Fibroblast of skin of left biceps (primary cell): ENCODE measurements at regions not wholly inside any gene's neighbourhood (a gene's known extent, or its start where the extent isn't known, plus 50 kb on each side); places are given as distances from the start of the nearest gene placed in this dataset.
"Not testable (repeated sequence)": the region's sequence is repeated elsewhere in the genome, so short reads cannot be mapped to it uniquely, and the experiment has no call there.

Experiments
- DNase-seq, 2 experiments: peaks; one replicate each; pipeline ENCODE4 v3.0.0-alpha.2; 2013; ENCODE audit warnings: low read depth in 2 of 2

DNA sequence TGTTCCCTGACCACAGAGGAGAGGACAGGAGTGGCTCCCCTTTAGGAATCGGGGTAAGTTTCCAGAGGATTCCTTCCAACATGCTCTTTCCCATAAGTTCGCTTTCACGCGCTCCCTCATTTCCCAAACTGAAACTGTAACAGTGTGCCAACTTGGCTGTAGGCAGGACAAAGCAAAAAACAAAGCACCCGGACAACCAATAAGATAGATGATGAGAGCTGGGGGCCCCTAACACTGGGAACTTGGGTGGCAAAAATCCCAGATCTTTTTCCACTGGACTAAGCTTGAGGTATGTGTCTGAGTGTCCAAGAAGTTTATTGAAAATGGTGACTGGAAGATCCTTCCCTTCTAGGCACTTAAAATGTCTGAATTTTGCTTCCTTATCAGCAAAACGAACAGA, 258.7 kb upstream of the IL12B start:
- DNase-seq, result no peak

DNA sequence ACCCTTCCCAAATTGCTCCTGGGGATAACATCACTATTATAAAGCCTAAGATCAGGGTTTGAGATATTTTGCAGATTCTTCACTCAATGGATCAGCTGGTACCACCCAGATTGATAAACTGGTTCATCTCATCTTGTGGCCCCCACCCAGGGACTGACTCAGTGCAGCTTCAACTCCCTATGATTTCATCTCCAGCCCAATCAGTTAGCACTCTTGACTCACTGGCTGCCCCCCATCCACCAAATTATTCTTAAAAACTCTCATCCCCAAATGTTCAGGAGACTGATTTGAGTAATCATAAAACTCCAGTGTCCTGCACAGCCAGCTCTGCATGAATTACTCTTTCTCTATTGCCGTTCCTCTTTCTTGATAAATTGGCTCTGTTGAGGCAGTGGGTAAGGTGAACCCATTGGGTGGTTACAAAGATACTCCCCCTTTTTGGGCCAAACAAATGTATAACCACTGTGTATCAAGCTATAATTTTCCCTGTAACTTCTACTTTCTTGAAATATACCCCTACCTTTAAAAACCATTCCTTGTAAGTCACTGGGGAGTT, 263.3 kb upstream of the IL12B start:
- DNase-seq, result no peak

DNA sequence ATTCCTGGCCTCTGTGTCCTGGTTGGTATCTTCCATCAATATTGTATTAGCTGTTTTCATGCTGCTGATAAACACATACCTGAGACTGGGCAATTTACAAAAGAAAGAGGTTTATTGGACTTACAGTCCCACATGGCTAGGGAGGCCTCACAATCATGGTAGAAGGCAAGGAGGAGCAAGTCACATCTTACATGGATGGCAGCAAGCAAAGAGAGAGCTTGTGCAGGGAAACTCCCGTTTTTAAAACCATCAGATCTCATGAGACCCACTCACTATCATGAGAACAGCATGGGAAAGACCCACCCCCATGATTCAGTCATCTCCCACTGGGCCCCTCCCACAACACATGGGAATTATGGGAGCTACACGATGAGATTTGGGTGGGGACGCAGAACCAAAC, 265.3 kb upstream of the IL12B start:
- DNase-seq, result not testable (repeated sequence)

DNA sequence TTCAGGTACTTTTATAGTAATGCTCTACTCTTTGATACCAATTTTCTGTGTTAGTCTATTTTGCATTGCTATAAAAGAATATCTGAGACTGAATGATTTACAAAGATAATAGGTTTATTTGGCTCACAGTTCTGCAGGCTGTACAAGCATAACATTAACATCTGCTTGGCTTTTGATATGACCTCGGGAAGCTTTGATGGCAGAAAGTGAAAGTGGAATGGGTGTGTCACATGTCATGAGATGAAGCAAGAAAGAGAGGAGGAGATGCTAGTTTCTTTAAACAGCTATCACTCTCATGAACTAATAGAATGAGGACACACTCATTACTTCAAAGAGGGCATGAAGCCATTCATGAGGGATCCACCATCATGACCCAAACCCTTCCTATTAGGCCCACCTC, 270.9 kb upstream of the IL12B start:
- DNase-seq, result no peak

DNA sequence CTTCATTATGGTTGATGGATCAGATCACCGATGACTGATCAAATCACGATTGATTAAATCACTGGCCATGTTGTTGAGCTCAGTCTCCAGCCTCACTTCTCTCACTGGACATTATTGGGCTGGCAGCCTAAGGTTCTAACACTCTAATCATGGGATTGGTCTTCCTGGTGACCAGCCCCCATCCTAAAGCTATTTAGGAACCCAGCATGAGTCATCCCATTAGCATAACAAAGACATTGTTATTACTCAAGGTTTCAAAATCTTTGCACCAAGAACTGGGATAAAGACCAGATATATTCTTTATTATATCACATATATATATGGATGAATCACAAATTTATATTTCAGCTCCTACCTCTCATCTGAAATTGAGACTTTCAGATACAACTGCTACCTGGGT, 272.1 kb upstream of the IL12B start:
- DNase-seq, result no peak

DNA sequence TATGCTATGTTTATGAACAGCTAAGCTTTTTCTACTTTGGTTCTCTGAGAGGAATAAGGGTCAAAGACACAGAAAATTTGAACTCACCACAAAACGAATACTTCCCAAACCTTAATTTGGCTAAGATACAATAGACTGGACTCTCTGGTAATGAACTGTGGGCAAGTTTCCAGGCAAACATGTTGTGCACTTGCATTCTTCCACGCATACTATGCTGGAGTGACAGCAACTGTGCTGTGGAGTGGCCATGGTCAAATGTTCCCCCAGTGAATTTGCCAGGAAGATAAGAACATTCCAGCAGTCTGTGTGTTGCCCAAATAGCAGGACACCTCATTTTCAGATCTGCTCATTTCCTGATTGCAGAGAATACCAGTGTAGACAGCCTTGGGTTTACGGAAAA, 275.3 kb upstream of the IL12B start:
- no peak for DNase-seq

DNA sequence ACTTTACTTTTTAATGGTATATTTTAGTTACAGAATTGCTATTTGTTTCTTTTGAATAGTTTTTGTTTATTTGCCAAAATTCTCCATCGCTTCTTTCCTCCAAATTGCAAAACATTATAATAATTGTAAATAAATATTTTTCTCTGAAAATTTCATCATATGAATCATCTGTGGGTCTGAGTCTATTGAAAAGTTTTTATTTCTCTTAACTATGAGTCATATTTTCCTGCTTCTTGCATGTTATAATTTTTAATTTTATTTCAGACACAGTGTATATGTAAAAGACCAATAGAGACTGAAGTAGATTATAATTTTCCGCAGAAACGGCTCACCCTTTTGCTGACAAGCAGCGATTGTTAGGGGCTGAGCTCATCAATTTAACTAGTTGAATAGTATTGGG, 279.1 kb upstream of the IL12B start:
- DNase-seq, result no peak

DNA sequence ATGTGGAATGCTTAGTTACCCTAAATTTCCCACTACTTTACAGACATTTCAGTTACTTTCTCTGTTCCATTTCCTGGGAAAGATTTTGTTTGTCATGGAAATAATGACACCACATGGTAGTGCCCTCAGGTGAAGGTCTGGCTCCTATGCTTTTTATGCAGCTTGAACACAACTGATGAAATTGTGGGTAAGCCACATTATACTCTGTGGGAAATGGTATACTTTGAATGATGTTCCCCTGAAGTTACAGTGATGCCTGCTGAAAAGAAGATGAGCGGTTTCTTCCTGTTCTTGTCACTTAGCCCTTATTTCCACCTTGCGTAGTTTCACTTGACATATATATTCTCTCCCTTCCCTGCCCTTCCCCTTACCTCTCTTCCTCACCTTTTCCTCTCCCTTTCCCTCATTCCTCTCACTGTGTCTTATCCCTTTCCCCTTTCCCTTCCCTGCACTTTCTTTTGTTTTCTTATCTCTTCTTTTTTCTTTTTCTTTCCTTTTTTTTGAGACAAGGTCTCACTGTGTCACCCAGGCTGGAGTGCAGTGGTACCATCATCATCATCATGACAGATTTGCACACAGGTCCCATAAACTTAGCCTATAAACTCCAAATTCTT, 280.8 kb upstream of the IL12B start:
- no peak for DNase-seq

DNA sequence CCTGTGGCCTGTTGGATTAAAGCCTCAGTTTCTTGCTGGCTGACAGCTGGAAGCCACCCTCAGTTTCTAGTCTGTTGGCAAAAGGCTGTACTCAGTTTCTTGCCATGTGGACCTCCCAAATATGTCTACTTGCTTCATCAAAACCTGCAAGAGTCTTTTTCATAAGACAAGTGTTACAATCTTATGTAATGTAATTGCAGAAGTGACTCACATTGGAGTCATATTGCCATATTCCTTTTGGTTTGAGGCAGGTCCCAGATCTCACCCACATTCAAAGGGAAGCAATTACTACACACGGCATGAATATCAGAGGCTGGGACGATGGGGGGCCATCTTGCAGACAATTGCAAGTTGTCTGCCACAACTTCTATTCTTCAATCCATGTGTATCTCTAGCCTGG, 286.7 kb upstream of the IL12B start:
- peak in 1 of 2 experiments; percentile 13 for DNase-seq

DNA sequence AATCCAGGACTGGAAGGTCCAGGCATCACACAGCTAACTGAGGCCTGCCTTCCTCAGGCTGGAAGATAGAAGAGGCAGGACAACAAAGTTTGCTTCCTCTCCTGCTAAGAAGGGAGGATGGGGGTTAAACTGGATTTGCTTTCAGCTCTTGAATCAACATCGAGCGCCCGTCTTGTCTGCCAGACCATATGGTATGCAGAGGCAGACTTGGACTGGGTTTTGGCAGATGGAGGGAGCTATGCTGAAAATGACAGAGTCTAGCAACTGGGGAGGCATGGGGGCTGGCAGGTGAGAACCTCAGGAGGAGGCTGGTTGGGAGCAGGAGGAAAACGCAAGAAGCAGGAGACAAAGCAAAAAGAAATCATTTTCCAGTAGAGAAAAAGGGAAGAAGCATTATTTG, 289.5 kb upstream of the IL12B start:
- DNase-seq, result no peak

DNA sequence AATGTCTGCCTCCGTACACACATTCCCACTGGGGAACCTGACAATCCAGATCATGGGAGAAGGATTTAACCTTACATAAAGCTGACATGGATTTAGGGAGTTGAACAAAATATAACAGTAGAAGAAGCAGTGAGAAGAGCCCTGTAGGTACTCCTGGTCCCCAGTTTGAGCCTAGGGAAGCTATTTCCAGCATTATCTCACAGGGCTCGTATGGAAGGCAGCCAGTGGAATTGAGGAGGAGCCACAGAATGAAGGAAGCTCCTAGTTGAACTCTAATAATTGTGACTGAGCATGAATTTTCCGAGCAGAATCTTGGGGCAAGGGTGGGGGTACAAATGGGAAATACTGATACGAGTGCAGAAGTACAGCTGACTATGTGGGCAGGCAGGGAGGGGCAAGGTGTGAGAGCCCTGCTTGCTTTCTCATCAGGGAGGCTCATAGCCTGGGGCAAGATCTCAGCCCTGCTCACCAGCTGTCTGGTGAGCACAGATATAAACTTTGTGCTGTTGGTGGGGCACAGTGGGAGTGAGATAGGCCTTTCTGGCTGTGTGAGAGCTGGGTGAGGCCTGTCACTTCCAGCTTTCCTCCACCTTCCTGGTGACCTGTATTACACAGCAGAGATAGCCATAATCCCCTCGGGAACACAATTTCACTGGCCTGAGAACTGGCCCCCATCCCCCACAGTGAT, 290.7 kb upstream of the IL12B start:
- DNase-seq, result no peak

DNA sequence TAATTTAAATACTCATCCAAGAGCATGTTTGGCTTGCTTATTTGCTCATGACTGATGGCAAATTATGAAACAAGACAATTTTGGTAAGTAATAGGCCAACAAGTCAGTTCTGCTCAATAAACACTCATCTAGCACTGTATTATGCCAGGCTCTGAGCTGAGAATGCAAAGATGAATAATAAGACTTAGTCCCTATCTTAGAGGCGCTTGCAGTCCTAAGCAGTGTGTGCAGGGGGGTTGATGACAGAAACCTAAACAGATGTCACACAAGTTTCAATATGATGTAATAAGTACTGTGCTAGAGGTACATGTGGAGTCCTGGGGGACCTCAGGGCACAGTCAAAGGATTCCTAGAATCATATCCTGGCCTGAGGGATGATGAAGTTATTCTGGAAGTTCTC, 287.6 kb upstream of the ADRA1B start:
- DNase-seq, result no peak

DNA sequence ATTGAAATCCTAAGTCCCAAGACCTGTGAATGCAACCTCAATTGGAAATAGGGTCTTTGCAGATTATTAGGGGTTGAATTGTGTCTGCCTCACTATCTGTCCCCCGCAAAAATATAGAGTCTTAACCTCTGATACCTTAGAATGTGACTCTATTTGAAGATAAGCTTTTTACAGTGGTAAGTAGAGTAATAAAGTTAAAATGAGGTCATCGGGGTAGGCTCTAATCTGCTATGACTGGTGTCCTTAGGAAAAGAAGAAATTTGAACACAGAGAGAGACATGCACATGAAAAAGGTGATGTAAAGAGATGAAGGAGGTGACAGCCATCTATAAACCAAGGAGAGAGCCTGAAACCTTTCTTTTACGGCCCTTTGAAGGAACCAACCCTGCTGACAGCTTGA, 287.1 kb upstream of the ADRA1B start:
- DNase-seq, result no peak

DNA sequence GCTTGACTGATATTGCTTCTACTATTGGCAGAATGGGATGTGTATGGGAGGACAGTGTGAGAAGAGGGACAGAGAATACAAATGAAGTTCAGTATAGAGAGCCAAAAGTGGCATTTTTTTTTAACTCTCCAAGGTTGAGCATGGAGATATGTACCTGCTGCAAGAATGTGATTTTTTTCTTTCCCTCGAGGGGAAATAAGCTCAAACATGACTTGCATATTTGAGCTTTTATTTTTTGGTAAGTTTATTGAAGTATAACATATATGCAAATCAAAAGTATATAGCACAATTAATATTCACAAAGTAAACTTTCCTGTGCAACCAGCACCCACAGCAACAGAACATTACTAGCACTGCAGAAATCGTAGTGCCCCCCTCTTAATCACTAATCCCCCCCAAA, 285.7 kb upstream of the ADRA1B start:
- no peak for DNase-seq

DNA sequence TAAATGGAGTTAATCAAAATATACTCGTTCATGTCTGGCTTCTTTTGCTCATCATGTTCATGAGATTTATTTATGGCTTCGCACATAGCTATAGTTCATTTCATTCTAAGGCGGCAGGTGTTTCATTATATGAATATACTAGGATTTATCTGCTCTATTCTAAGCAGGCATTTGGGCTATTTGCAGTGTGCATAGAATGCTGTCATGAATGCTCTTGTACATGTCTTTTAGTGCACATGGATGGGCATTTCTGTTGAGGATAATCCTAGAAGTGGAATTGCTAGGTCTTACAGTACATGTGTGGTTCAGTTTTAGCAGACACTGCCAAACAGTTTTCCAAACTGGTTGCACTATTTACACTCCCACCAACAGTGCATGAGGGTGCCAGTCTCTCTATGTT, 285.3 kb upstream of the ADRA1B start:
- DNase-seq, result no peak

DNA sequence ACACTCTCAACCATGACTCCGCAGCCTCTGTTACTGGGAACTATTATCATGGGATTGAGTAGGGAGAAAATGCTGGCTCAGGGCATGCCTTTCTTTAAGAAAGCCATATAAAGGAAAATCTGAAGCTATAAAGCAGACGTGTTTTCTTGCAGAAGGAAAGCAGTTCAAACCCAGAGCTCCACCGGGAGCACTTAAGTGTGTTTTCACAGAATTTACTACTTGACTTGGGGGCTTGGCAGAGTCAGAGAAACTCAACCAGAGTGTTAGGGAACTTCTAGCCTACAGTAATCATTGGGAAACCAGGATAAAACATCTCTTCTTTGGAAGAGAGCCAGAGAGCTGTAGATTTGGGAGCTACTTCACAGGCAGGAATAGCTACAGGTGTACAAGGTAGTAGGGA, 283.4 kb upstream of the ADRA1B start:
- DNase-seq, result no peak

DNA sequence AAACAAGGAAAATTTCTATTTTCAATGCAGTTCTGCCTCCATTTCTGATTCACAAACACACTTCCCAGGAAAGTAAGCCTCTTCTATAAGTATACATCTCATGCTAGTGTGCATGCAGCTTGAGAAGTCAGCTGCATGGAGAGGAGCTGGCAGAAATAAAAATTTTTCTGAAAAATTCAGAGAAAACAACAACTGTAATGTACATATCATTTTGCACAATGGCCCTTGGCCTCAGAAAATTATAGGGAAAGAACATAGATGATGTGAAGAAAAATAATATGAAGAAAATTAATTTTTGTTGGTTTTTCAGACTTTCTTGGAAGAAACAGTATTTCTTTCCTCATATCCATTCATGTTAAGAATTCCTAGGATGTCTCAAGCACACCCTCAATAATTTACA, 277.8 kb upstream of the ADRA1B start:
- DNase-seq, result no peak

DNA sequence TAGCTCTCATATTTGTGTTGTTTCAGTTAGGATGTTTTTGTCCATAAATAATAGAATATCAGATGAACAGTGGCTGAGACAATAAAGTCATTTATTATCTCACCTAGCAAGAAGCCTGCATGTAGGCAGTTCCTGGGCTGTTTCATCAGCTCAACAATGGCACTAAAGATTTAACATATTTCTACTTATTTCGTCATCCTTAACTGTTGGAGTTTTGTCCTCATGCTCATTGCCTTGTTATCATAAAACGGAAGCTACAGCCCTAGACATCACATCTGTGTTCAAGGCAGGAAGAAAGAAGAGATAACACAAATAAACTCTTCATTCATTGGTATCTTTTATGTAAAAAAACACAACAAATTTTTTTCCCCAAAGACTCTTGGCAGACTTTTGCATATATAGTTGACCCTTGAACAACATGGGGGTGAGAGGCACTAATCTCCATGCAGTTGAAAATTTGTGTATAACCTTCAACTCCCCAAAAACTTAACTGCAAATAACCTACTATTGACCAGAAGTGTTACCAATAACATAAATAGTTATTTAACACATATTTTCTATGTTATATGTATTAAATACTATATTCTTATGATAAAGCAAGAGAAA, 277.2 kb upstream of the ADRA1B start:
- DNase-seq, result no peak

DNA sequence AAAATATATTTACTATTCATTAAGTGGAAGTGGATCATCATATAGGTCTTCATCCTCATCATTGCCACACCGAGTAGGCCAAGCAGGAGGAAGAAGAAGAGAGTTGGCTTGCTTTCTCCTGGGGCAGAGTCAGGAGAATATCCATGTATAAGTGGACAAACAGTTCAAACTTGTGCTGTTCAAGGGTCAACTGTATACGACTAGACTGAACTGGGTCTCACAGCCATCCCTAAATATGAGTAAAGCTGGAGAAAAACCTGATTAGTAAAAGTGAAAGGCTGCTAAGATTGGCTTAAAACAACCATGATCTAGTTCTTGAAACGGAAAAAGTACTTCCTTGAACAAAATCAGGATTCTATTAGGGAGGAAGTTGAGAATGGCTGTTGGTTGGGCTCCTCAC, 276.7 kb upstream of the ADRA1B start:
- no peak for DNase-seq

DNA sequence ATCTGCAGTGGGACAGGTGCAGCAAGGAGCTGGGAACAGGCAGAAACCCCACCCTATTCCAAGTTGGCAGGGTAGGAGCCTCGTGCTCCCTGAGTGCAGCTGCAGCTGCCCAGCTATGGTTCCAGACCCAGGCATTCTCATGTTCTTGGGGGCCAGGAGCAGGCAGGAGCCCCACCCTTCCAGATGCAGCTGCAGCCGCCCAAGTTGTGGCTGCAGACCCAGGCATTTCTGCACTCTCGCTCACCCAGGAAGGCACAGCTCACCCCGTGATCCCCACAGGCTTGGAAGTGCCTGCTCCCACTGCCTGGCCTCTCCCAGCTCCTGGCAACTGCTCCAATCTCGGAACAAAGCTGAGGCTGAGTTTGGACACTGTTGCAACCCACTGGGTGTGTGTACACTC, 275.8 kb upstream of the ADRA1B start:
- DNase-seq, result no peak

DNA sequence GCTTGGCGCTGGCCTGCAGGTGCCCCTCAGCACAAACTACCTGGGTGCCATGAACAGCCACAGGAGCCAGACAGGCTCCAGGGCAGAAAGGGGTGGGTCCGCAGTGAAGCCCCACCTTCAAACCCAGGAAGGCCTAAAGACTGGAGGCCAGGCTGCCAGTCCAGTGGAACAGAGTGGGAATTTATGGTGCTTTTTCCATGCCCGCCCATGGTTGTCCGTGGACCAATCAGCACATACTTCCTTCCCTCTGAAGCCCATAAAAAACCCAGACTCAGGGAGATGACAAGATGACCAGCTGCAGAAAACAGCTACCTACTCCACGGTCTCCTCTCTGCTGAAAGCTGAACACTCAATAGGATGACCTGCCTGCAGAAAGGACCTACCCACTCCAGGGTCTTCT, 275.4 kb upstream of the ADRA1B start:
- DNase-seq, result no peak

DNA sequence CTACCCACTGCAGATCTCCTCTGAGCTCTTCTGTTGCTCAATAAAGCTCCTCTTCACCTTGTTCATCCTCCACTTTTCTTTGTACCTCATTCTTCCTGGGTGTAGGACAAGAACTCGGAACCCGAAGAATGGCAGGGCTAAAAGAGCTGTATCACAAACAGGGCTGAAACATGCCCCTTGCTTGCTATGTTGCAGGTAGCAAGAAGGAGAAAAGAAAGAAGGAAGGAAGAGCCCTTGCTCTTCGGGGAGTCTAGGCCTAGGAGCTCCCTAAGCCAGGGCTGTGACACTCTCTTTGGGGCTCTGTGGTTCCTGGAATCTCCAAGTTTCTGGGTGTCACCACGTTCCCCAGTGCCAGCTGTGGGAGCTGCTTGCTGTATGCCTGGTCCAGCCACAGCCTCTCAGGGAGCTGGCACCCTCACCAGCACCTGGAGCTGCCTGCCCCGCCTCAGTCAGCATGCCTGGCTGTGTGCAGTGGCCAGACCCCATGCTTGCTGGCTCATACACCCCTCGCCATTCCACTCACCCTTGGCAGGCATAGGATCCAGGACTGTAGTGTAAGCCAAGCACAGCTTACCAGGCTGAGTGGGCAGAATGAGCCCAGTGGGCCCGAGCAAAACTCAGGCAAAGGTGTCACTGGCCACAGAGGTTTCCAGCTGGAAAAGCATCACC, 274.8 kb upstream of the ADRA1B start:
- DNase-seq, result no peak

DNA sequence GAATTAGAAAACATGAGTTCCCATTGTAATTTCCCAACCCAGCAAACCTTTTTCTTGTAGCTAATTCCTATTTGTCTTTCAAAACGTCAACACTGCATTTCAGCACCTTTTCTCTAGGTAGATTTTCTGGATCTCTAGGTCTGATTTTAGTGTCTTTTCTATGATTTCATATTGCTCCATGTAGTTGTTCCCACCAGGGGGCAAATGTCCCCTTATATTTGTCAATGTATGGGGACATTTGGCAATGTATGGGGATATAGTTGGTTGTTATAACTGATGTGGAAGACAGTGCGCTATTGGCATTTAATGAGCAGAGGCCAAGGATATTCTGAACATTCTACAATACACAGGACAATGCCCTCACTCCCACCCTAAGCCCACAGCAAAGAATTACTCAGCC, 273.9 kb upstream of the ADRA1B start:
- DNase-seq, result no peak
